SK-N-MC (cell line): ENCODE measurements at regions not wholly inside any gene's neighbourhood (a gene's known extent, or its start where the extent isn't known, plus 50 kb on each side); places are given as distances from the start of the nearest gene placed in this dataset.

Source experiments
- EZH2 ChIP-seq: fragments of 200-600 bp; sonication (generic); IDR thresholded peaks from one replicate; pipeline ENCODE4 v1.6.1; 2017; ENCODE audit warnings: antibody characterized with exemption
- POLR2AphosphoS5 ChIP-seq: IDR thresholded peaks from 2 replicates; pipeline ENCODE4 v1.6.1; 2012; ENCODE audit warnings: mild to moderate bottlenecking, low read depth, low read length, borderline replicate concordance

- no peak for TF ChIP-seq POLR2AphosphoS5
- TF ChIP-seq EZH2, result no peak
Observed at GRCh38 chr1:232579958-232580941, 49.7 kb downstream of the SIPA1L2 start.
